ENCODE measurements at regions not wholly inside any gene's neighbourhood (a gene's known extent, or its start where the extent isn't known, plus 50 kb on each side); places are given as distances from the start of the nearest gene placed in this dataset.

DNA sequence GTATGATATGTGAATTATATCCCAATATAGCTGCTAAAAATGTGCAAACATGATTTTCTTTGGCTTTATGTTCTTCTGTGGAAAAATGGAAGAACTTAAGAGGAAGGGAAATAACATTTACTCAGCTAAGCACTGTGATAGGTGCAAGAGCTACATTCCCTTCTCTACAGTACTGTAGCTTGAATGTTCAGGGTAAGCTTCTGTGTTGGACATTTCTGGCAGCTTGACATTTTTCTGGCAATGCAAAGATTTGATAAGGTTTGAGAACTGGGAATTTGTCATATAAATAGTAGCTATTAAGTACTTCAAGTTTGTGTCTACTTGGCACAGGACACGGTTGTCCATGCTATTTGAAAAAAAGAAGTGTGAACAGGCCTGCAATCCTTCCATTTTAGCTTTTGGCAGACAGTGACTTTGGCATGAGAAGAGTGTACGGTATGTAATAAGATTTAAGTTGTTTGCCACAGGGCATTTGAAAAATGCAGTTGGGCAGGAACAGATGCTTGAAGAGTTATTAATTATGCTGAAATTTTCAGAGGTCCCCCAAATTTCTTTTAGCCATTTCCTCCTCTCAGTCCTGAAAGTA, 77.6 kb downstream of the KIF4B start:
- ChIA-PET CTCF (interaction anchor here (1.0 to 2.1 kb wide), 7 partner anchors 9 to 138 kb away, joined by 3 to 10 read pairs (median 4); no protein-coding TSS in a partner anchor), POLR2A (no interaction called here)
- Histone ChIP-seq H3K27ac (ENCODE audit: insufficient read depth, low read depth, low read length) (no peak overlapping the region), H3K9me3 (replicated peaks; ENCODE audit: control insufficient read depth, insufficient read depth, low read length) (no peaks in the 10 kb centered on the region), H3K4me2 (ENCODE audit: insufficient read depth, low read length) (no peak overlapping the region), H3K36me3 (ENCODE audit: control insufficient read depth in 2 of 2, extremely low read depth in 1 of 2, insufficient read depth in 2 of 2, low read length in 2 of 2) (no peaks in the 10 kb centered on the region), H3K79me2 (ENCODE audit: control insufficient read depth, insufficient read depth, low read length) (no peaks in the 10 kb centered on the region), H3K4me1 (ENCODE audit: control insufficient read depth, extremely low read depth, insufficient read depth, low read length) (peaks cover 9% of the 10 kb centered on the region), H3K4me3 (replicated peaks in 1 of 3; ENCODE audit: insufficient read depth in 1 of 3, low read depth in 1 of 3, low read length in 3 of 3) (no peak overlapping the region), H3K27me3 (ENCODE audit: control insufficient read depth in 2 of 2, insufficient read depth in 2 of 2, low read length in 2 of 2) (no peaks in the 10 kb centered on the region), H3K9ac (replicated peaks; ENCODE audit: extremely low read depth, insufficient read depth, low read length) (no peak overlapping the region), H4K20me1 (replicated peaks; ENCODE audit: control insufficient read depth, extremely low read depth, insufficient read depth, low read length) (no peaks in the 10 kb centered on the region), H3K9me1 (replicated peaks; ENCODE audit: control insufficient read depth, extremely low read depth, insufficient read depth, low read length) (no peaks in the 10 kb centered on the region), H2AFZ (ENCODE audit: low read depth, low read length) (no peak overlapping the region)
- no TSS peak for BruUV-seq (replicated peaks)
- TF ChIP-seq FOS (IDR thresholded peaks at IDR 0.05; ENCODE audit: borderline replicate concordance, insufficient read depth, low read length), result no peak
- TF ChIP-seq, protein P1, sequence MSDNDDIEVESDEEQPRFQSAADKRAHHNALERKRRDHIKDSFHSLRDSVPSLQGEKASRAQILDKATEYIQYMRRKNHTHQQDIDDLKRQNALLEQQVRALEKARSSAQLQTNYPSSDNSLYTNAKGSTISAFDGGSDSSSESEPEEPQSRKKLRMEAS (IDR thresholded peaks at IDR 0.05; ENCODE audit: insufficient read depth, insufficient read length), result no peak
- TF ChIP-seq GATA2 (IDR thresholded peaks at IDR 0.05; ENCODE audit: insufficient read depth, insufficient read length, low read depth, low read length), result no peak
- no peak for TF ChIP-seq MYC (IDR thresholded peaks at IDR 0.05; ENCODE audit: low read depth, low read length)
- TF ChIP-seq, protein P2, sequence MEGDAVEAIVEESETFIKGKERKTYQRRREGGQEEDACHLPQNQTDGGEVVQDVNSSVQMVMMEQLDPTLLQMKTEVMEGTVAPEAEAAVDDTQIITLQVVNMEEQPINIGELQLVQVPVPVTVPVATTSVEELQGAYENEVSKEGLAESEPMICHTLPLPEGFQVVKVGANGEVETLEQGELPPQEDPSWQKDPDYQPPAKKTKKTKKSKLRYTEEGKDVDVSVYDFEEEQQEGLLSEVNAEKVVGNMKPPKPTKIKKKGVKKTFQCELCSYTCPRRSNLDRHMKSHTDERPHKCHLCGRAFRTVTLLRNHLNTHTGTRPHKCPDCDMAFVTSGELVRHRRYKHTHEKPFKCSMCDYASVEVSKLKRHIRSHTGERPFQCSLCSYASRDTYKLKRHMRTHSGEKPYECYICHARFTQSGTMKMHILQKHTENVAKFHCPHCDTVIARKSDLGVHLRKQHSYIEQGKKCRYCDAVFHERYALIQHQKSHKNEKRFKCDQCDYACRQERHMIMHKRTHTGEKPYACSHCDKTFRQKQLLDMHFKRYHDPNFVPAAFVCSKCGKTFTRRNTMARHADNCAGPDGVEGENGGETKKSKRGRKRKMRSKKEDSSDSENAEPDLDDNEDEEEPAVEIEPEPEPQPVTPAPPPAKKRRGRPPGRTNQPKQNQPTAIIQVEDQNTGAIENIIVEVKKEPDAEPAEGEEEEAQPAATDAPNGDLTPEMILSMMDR (IDR thresholded peaks at IDR 0.05; ENCODE audit: extremely low read depth in 1 of 2, insufficient read depth in 1 of 2, low read depth in 1 of 2, low read length in 2 of 2), result no peak
- TF ChIP-seq EZH2 (IDR thresholded peaks at IDR 0.05; ENCODE audit: borderline replicate concordance, low read depth, low read length, severe bottlenecking), result no peak
- TF ChIP-seq POLR2A (IDR thresholded peaks at IDR 0.05; ENCODE audit: low read depth, low read length), result no peak
- TF ChIP-seq JUN (IDR thresholded peaks at IDR 0.05; ENCODE audit: borderline replicate concordance, insufficient read depth, insufficient read length, low read depth), result no peak
- no peak for TF ChIP-seq POLR2AphosphoS5 (IDR thresholded peaks at IDR 0.05; ENCODE audit: insufficient read depth, low read depth, low read length)
- FAIRE-seq (no peak), DNase-seq (ENCODE audit: low read depth, low spot score) (no peak)
- intact Hi-C loops (cut with micrococcal nuclease), result no loop called here
- dilution Hi-C loops (cut with MboI; ENCODE audit: extremely low pct_ligation_motif_present, low sequenced_read_pairs), result no loop called here

Measured in endothelial cell of umbilical vein (primary cell).